HepG2 (cell line): ENCODE measurements at regions not wholly inside any gene's neighbourhood (a gene's known extent, or its start where the extent isn't known, plus 50 kb on each side); places are given as distances from the start of the nearest gene placed in this dataset.

Experiments
- ATAC-seq: fragments of 200-7000 bp; cut with Tn5 transposase; 3 replicates; pipeline ENCODE4 v1.9.1; 2020; ENCODE audit warnings: mild to moderate bottlenecking, moderate library complexity
- BruUV-seq: library from RNA; stranded (reverse); fragments of 400-500 nt; replicated peaks from 2 replicates; lab custom pipeline; 2021; lab: Mats Ljungman, UMichigan
- CTCF ChIA-PET: fragments of 300-600 bp; formaldehyde crosslinking; extraction: SDS; loops from one replicate; lab custom pipeline; 2021; ENCODE audit warnings: low total read pairs, inconsistent platforms, low intra/inter-chr PET ratio; lab: Yijun Ruan, JAX
- POLR2A ChIA-PET: fragments of 350-600 bp; sonication (Branson Sonifier 250); formaldehyde crosslinking; loops from one replicate; lab custom pipeline; 2020; ENCODE audit warnings: antibody characterized with exemption, inconsistent platforms; lab: Yijun Ruan, JAX
- DNase-seq: peaks from one replicate; pipeline ENCODE4 v3.0.0-alpha.2; 2015; ENCODE audit warnings: low spot score
- FAIRE-seq: peaks from 3 replicates; lab custom pipeline; 2011; peaks lifted over from hg19 to GRCh38; lab: Jason Lieb, UNC
- H2AFZ ChIP-seq: one replicate; pipeline ENCODE4 v1.6.1; 2011; ENCODE audit warnings: low read length, inconsistent platforms
- H3K27ac ChIP-seq: fragments of 300-600 bp; 3 replicates; pipeline ENCODE4 v1.8.0; 2011; ENCODE audit warnings: mixed run types, mild to moderate bottlenecking, mixed read lengths, low read length, inconsistent platforms; ENCODE audit not compliant: insufficient read depth; ENCODE audit errors: extremely low read length
- H3K27me3 ChIP-seq, 2 experiments: fragments of 200-600 bp in 1 of 2; 2 replicates in 1 of 2; 3 replicates in 1 of 2; pipeline versions ENCODE4 v1.6.0 to v1.8.0; 2011; ENCODE audit warnings: low read length in 2 of 2, mild to moderate bottlenecking in 2 of 2, moderate library complexity in 2 of 2, inconsistent platforms in 1 of 2; ENCODE audit not compliant: insufficient read depth in 2 of 2, control insufficient read depth in 1 of 2
- H3K36me3 ChIP-seq, 2 experiments: fragments of 200-600 bp in 1 of 2; replicated peaks in 1 of 2; 2 replicates in 1 of 2; 3 replicates in 1 of 2; pipeline versions ENCODE4 v1.5.1 to v1.8.0; 2011; ENCODE audit warnings: low read length in 2 of 2, inconsistent platforms in 1 of 2; ENCODE audit not compliant: insufficient read depth in 2 of 2, control insufficient read depth in 1 of 2
- H3K4me1 ChIP-seq: 2 replicates; pipeline ENCODE4 v1.5.1; 2012; ENCODE audit warnings: low read length, inconsistent platforms; ENCODE audit not compliant: insufficient read depth
- H3K4me2 ChIP-seq: 2 replicates; pipeline ENCODE4 v1.6.0; 2011; ENCODE audit warnings: low read depth, low read length, inconsistent platforms
- H3K4me3 ChIP-seq, 3 experiments: fragments of 200-600 bp in 1 of 3; sonication (generic), shearing (Covaris generic) in 1 of 3; replicated peaks in 1 of 3; 2 replicates each; pipeline ENCODE4 v1.5.1; 2011 to 2016; ENCODE audit warnings: low read length in 3 of 3, inconsistent platforms in 2 of 3, low read depth in 2 of 3, mild to moderate bottlenecking in 2 of 3, control low read depth in 1 of 3, mixed read lengths in 1 of 3; ENCODE audit not compliant: insufficient read depth in 1 of 3
- H3K79me2 ChIP-seq: one replicate; pipeline ENCODE4 v1.6.1; 2011; ENCODE audit warnings: low read length, inconsistent platforms; ENCODE audit not compliant: insufficient read depth
- H3K9ac ChIP-seq: 2 replicates; pipeline ENCODE4 v1.6.0; 2011; ENCODE audit warnings: mild to moderate bottlenecking, low read depth, low read length, inconsistent platforms; ENCODE audit not compliant: insufficient read depth
- H3K9me3 ChIP-seq: 2 replicates; pipeline ENCODE4 v1.5.1; 2012; ENCODE audit warnings: mild to moderate bottlenecking, low read length
- H4K20me1 ChIP-seq: 2 replicates; pipeline ENCODE4 v1.6.0; 2011; ENCODE audit warnings: inconsistent platforms, mild to moderate bottlenecking, low read length, moderate library complexity; ENCODE audit not compliant: insufficient read depth
- BORCS8-MEF2B ChIP-seq: sonication (generic); formaldehyde crosslinking; IDR thresholded peaks from 2 replicates; pipeline ENCODE4 v1.8.0; 2022; ENCODE audit warnings: mild to moderate bottlenecking, missing genetic modification reagents
- CEBPG ChIP-seq: IDR thresholded peaks from 2 replicates; pipeline ENCODE4 v1.6.1; 2016
- ESRRA ChIP-seq: sonication (generic); formaldehyde crosslinking; IDR thresholded peaks from 2 replicates; pipeline ENCODE4 v1.5.1; 2020; ENCODE audit warnings: mild to moderate bottlenecking, low read depth, missing genetic modification reagents
- JUND ChIP-seq: sonication (generic); formaldehyde crosslinking; IDR thresholded peaks from 2 replicates; pipeline ENCODE4 v1.8.0; 2022; ENCODE audit warnings: mild to moderate bottlenecking, missing genetic modification reagents
- KAT8 ChIP-seq: IDR thresholded peaks from 2 replicates; pipeline ENCODE4 v1.6.1; 2016; ENCODE audit warnings: missing genetic modification reagents, missing compliant biosample characterization
- KLF12 ChIP-seq: sonication (generic); formaldehyde crosslinking; IDR thresholded peaks from 2 replicates; pipeline ENCODE4 v1.4.0; 2020; ENCODE audit warnings: missing genetic modification reagents, borderline replicate concordance
- PRDM4 ChIP-seq: sonication (generic); formaldehyde crosslinking; IDR thresholded peaks from 2 replicates; pipeline ENCODE4 v1.9.0; 2021; ENCODE audit warnings: missing genetic modification reagents, borderline replicate concordance
- WIZ ChIP-seq: sonication (generic); formaldehyde crosslinking; IDR thresholded peaks from 2 replicates; pipeline ENCODE4 v1.5.1; 2020; ENCODE audit warnings: mild to moderate bottlenecking, missing genetic modification reagents
- ZNF329 ChIP-seq: sonication (generic); formaldehyde crosslinking; IDR thresholded peaks from 2 replicates; pipeline ENCODE4 v1.9.0; 2021; ENCODE audit warnings: low read depth, mild to moderate bottlenecking, missing genetic modification reagents
- WGBS: methylation state at CpG from one replicate; pipeline ENCODE4 v1.1.6; 2017; ENCODE audit warnings: low lambda C conversion rate; 5-methylcytosine and 5-hydroxymethylcytosine counted together
- in situ Hi-C: cut with HindIII; loops from 2 replicates; pipeline ENCODE4 v1.10.0; 2017; ENCODE audit warnings: low pct_unique_long_range_greater_than_20kb; ENCODE audit not compliant: extremely low pct_ligation_motif_present
- intact Hi-C: fragments of 100-400 bp; cut with micrococcal nuclease; formaldehyde crosslinking; loops from one replicate; pipeline ENCODE4 v1.10.0; 2022; ENCODE audit not compliant: unreplicated experiment

- ChIA-PET CTCF (no interaction called here), POLR2A (no interaction called here)
- Histone ChIP-seq H3K4me2 (no peak overlapping the region), H4K20me1 (no peaks in the 10 kb centered on the region), H3K4me1 (no peaks in the 10 kb centered on the region), H3K9ac (no peak overlapping the region), H3K36me3 (no peaks in the 10 kb centered on the region), H3K27ac (no peak overlapping the region), H3K4me3 (no peak overlapping the region)
- FAIRE-seq (no peak), DNase-seq (no peak)
- intact Hi-C loops, result no loop called here
- 3% methylated on average over 3 of the region's 3 CpGs for WGBS
- no TSS peak for BruUV-seq
- TF ChIP-seq ZNF329 (CRISPR knock-in tag), result no peak
- no peak for TF ChIP-seq WIZ (CRISPR knock-in tag)
- no peak for TF ChIP-seq KAT8 (CRISPR knock-in tag)
- no peak for TF ChIP-seq ESRRA
- 0 out of 2 replicates have a peak, but pooled peaks have one; percentile 10 for TF ChIP-seq CEBPG (CRISPR knock-in tag)
- no peak for TF ChIP-seq KLF12 (CRISPR knock-in tag)
- TF ChIP-seq, all 625 proteins: peak for 1
- Histone ChIP-seq H3K9me3 (no peaks in the 10 kb centered on the region), H3K27me3 (no peaks in the 10 kb centered on the region), H2AFZ (no peak overlapping the region), H3K79me2 (no peaks in the 10 kb centered on the region)
- ATAC-seq, result no peak
- in situ Hi-C loops, result no loop called here
Observed at GRCh38 chr3:16658925-16659793, 53.9 kb upstream of the DAZL start.

- no peak for ATAC-seq
- Histone ChIP-seq H3K4me1 (no peaks in the 10 kb centered on the region), H3K27me3 (peaks cover 0 to 5% of the 10 kb centered on the region in 2 experiments; a peak in 1 of 5 replicates), H3K4me2 (no peak overlapping the region), H3K4me3 (no peak overlapping the region), H3K27ac (no peak overlapping the region), H2AFZ (no peak overlapping the region), H3K36me3 (no peaks in the 10 kb centered on the region), H3K79me2 (no peaks in the 10 kb centered on the region), H4K20me1 (no peaks in the 10 kb centered on the region), H3K9ac (no peak overlapping the region), H3K9me3 (no peaks in the 10 kb centered on the region)
- CTCF ChIA-PET, result no interaction called here
- no peak for FAIRE-seq
- intact Hi-C loops (no loop called here), in situ Hi-C loops (no loop called here)
- DNase-seq, result no peak
- 24% methylated on average over 8 of the region's 8 CpGs for WGBS
- POLR2A ChIA-PET, result no interaction called here
- BruUV-seq, result no TSS peak
- no peak for TF ChIP-seq JUND
- TF ChIP-seq PRDM4 (CRISPR knock-in tag), result no peak
- TF ChIP-seq BORCS8-MEF2B (CRISPR knock-in tag), result no peak
Observed at GRCh38 chr3:16663854-16664712, 58.9 kb upstream of the DAZL start.
